Progenitor cell of endocrine pancreas (in vitro differentiated cells): ENCODE measurements at regions not wholly inside any gene's neighbourhood (a gene's known extent, or its start where the extent isn't known, plus 50 kb on each side); places are given as distances from the start of the nearest gene placed in this dataset.

Experiments
- DNase-seq: peaks from one replicate; pipeline ENCODE4 v3.0.0; 2021; ENCODE audit warnings: low spot score; ENCODE audit not compliant: unreplicated experiment
- H3K27ac Mint-ChIP-seq: 2 replicates; pipeline ENCODE4 v1.8.0; 2021; ENCODE audit warnings: mild to moderate bottlenecking, moderate library complexity, mixed read lengths
- H3K27me3 Mint-ChIP-seq: 2 replicates; pipeline ENCODE4 v1.8.0; 2021; ENCODE audit warnings: mixed read lengths
- H3K36me3 Mint-ChIP-seq: 2 replicates; pipeline ENCODE4 v1.8.0; 2022; ENCODE audit warnings: mixed read lengths; ENCODE audit not compliant: insufficient read depth
- H3K4me1 Mint-ChIP-seq: 2 replicates; pipeline ENCODE4 v1.8.0; 2021; ENCODE audit warnings: low read depth, mixed read lengths
- H3K4me3 Mint-ChIP-seq: 2 replicates; pipeline ENCODE4 v1.8.0; 2021; ENCODE audit warnings: low read depth, mild to moderate bottlenecking, moderate library complexity, mixed read lengths
- H3K9me3 Mint-ChIP-seq: 2 replicates; pipeline ENCODE4 v1.8.0; 2021; ENCODE audit warnings: low read depth, mixed read lengths
- TF ChIP-seq, protein P1 (sequence below): fragments of 200-600 bp; sonication (generic); IDR thresholded peaks from one replicate; pipeline ENCODE4 v1.5.0; 2021; ENCODE audit warnings: antibody characterized with exemption, mild to moderate bottlenecking; ENCODE audit not compliant: unreplicated experiment

DNA sequence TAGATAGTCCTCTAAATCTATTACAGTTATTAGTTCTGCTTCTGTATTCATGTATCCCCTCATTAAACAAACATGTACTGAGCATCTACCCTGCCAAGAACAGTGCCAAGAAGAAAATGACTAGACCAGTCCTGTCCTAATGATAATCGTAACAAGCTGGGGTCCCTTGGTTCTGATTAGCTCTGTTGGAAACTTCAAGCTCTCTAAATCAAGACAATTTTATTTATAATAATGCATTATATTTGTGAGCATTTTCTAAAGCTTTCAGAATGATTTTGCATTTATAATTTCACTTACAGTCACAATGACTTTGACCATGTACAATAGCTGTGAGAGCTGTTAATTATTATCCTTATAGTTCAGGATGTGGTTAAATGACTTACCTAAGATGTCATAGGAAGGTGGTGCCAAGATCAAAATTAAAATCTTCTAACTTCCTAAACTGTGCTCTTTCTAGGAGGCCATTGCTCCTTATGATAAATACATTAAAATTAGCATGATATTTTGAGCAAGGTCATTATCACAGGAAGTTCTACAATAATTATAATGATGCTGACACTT lies 336.5 kb upstream of the SLC39A10 start:
- H3K36me3 Mint-ChIP-seq: no peaks in the 10 kb centered on the region

DNA sequence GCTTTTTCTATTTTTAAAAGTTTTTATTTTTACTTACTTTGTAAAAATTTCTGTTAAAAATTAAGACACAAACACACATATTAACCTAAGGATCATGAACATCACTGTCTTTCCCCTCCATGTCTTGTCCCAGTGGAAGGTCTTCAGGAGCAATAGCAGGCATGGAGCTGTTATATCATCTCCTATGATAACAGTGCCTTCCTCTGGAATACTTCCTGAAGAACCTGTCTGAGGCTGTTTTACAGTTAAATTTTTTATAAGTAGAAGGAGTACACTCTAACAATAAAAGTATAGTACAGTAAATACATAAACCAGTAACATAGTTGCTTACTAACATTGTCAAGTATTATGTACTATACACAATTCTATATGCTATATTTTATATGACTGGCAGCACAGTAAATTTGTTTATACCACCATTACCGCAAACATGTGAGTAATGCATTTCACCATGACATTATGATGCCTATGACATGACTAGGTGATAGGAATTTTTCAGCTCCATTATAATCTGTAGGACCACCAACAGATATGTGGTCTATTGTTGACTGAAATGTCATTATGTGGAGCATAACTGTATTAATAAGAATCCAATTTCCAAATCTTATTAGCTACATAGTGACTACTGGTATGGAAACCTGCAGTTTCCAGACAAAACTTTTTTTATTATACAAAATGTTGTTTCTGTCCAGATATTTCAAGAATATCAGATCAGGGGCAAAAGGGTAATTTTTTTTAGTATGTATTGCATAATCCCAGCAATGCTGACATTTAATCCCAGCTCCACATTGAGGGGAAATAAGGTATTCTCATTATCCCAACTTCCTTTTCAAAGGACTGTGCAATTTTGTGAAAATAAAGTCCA lies 337.2 kb upstream of the SLC39A10 start:
- no peaks in the 10 kb centered on the region for H3K27me3 Mint-ChIP-seq
- no peaks in the 10 kb centered on the region for H3K4me1 Mint-ChIP-seq
- H3K4me3 Mint-ChIP-seq: no peak overlapping the region
- TF ChIP-seq, protein P1, sequence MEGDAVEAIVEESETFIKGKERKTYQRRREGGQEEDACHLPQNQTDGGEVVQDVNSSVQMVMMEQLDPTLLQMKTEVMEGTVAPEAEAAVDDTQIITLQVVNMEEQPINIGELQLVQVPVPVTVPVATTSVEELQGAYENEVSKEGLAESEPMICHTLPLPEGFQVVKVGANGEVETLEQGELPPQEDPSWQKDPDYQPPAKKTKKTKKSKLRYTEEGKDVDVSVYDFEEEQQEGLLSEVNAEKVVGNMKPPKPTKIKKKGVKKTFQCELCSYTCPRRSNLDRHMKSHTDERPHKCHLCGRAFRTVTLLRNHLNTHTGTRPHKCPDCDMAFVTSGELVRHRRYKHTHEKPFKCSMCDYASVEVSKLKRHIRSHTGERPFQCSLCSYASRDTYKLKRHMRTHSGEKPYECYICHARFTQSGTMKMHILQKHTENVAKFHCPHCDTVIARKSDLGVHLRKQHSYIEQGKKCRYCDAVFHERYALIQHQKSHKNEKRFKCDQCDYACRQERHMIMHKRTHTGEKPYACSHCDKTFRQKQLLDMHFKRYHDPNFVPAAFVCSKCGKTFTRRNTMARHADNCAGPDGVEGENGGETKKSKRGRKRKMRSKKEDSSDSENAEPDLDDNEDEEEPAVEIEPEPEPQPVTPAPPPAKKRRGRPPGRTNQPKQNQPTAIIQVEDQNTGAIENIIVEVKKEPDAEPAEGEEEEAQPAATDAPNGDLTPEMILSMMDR: no peak
- no peak overlapping the region for H3K27ac Mint-ChIP-seq
- H3K36me3 Mint-ChIP-seq: no peaks in the 10 kb centered on the region
- H3K9me3 Mint-ChIP-seq: no peaks in the 10 kb centered on the region
- no peak for DNase-seq

More for the DNA sequence above, 336.5 kb upstream of the SLC39A10 start:
- Mint-ChIP-seq H3K9me3 (no peaks in the 10 kb centered on the region), H3K4me1 (no peaks in the 10 kb centered on the region), H3K27me3 (no peaks in the 10 kb centered on the region), H3K4me3 (no peak overlapping the region), H3K27ac (no peak overlapping the region)
- TF ChIP-seq, protein P1: no peak
- no peak for DNase-seq

DNA sequence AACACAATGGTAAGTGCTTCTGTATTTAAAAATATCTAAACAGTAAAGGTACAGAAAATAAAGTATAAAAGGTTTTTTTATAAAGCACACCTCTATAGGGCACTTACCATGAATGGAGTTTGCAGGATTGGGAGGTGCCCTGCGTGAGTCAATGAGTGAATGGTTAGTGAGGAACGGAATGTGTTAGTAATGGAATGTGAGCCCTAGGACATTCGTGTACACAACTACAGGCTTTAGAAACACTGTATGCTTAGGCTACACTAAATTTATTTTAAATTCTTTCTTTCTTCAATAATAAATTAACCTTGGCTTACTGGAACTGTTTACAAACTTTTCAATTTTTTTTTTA lies 337.9 kb upstream of the SLC39A10 start:
- no peaks in the 10 kb centered on the region for H3K4me1 Mint-ChIP-seq
- no peak overlapping the region for H3K27ac Mint-ChIP-seq
- no peak for DNase-seq

DNA sequence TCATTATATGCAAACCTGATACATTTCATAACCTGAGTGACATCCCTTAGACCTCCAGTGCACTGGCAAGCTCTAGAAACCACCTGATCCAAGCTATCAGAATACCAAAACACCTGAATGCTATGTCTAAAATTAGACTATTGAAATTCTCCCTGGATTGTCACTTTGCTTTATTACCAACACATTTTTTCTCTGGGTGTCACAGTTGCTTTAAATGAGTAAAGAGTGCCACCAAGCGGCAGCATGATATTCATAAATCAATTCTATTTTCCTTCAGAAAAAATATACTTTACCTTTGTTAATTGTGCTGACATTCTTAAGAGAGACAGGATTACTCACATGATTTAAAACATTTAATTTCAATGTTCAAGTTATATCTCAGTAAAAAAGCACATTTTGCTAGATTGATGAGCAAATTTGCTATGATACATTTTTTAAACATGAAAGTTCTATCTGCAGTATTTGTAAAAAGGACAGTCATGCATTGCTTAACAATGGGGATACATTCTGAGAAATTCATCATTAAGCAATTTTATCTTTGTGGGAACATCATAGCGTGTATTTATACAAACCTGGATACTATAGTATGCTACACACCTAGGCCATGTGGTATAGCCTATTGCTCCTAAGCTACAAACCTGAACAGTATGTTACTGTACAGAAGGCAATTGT lies 338.4 kb upstream of the SLC39A10 start:
- Mint-ChIP-seq H3K27me3 (no peaks in the 10 kb centered on the region), H3K4me1 (no peaks in the 10 kb centered on the region), H3K9me3 (peaks cover 3% of the 10 kb centered on the region), H3K27ac (no peak overlapping the region), H3K36me3 (no peaks in the 10 kb centered on the region), H3K4me3 (no peak overlapping the region)
- TF ChIP-seq, protein P1: peak; percentile 94
- peak; percentile 16 for DNase-seq

More for the DNA sequence above, 337.9 kb upstream of the SLC39A10 start:
- H3K9me3 Mint-ChIP-seq: peaks cover 2% of the 10 kb centered on the region
- no peaks in the 10 kb centered on the region for H3K36me3 Mint-ChIP-seq
- H3K4me3 Mint-ChIP-seq: no peak overlapping the region
- no peaks in the 10 kb centered on the region for H3K27me3 Mint-ChIP-seq
- TF ChIP-seq, protein P1: no peak

DNA sequence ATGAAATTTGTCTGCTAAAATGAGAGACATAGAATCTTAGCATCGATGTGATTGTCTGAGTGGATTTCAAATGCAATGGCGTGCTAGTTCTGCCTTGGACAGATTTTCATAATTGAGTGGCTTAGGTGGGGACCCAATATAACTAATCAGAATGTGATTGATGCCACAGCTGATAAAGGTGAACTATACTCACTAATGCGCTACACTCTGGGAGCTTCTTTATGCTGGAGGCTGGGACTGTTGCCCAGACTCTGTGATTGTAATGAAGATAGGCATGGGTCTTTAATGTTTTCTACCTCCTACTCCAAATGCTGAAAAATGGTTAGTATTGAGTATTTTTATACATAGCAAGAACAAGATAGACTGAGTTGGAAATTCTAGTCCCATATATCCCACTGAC lies 339.5 kb upstream of the SLC39A10 start:
- H3K9me3 Mint-ChIP-seq: peaks cover 3% of the 10 kb centered on the region
- no peaks in the 10 kb centered on the region for H3K4me1 Mint-ChIP-seq
- no peaks in the 10 kb centered on the region for H3K36me3 Mint-ChIP-seq
- no peak overlapping the region for H3K4me3 Mint-ChIP-seq
- H3K27ac Mint-ChIP-seq: no peak overlapping the region
- TF ChIP-seq, protein P1: no peak
- H3K27me3 Mint-ChIP-seq: no peaks in the 10 kb centered on the region
- DNase-seq: no peak
